ENCODE measurements at regions not wholly inside any gene's neighbourhood (a gene's known extent, or its start where the extent isn't known, plus 50 kb on each side); places are given as distances from the start of the nearest gene placed in this dataset.

DNA sequence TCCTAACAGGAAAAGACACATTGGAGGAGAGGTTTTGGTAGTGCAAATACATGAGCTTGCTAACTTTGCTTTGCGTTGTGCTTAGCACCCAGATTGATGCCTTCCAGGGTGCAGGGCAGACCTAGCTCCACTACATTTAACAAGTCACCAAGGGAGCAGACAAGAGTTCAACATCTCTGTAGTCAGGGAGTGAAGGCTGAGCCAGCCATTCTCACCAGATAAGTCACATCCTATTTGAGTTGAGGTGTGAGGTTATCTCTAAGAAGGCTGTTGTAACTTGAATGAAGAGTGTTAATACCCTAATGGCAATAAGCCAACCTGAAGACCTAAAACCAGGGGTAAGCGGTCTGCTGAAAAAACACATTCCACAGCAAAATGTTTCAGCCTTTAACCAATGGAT, 69.6 kb upstream of the DSEL start:
- no peak overlapping the region for H3K4me3 Mint-ChIP-seq (ENCODE audit: unreplicated experiment)
- H3K9me3 Mint-ChIP-seq (ENCODE audit: unreplicated experiment), result peaks cover 15% of the 10 kb centered on the region
- peaks cover 25% of the 10 kb centered on the region for H3K4me1 Mint-ChIP-seq (ENCODE audit: unreplicated experiment)
- no peak for DNase-seq (ENCODE audit: extremely low spot score, unreplicated experiment)
- H3K36me3 Mint-ChIP-seq (ENCODE audit: unreplicated experiment), result peaks cover 4% of the 10 kb centered on the region
- TF ChIP-seq, protein P1, sequence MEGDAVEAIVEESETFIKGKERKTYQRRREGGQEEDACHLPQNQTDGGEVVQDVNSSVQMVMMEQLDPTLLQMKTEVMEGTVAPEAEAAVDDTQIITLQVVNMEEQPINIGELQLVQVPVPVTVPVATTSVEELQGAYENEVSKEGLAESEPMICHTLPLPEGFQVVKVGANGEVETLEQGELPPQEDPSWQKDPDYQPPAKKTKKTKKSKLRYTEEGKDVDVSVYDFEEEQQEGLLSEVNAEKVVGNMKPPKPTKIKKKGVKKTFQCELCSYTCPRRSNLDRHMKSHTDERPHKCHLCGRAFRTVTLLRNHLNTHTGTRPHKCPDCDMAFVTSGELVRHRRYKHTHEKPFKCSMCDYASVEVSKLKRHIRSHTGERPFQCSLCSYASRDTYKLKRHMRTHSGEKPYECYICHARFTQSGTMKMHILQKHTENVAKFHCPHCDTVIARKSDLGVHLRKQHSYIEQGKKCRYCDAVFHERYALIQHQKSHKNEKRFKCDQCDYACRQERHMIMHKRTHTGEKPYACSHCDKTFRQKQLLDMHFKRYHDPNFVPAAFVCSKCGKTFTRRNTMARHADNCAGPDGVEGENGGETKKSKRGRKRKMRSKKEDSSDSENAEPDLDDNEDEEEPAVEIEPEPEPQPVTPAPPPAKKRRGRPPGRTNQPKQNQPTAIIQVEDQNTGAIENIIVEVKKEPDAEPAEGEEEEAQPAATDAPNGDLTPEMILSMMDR (IDR thresholded peaks at IDR 0.05), result no peak
- no peaks in the 10 kb centered on the region for H3K27me3 Mint-ChIP-seq (ENCODE audit: unreplicated experiment)
- H3K27ac Mint-ChIP-seq (ENCODE audit: unreplicated experiment), result no peak overlapping the region

DNA sequence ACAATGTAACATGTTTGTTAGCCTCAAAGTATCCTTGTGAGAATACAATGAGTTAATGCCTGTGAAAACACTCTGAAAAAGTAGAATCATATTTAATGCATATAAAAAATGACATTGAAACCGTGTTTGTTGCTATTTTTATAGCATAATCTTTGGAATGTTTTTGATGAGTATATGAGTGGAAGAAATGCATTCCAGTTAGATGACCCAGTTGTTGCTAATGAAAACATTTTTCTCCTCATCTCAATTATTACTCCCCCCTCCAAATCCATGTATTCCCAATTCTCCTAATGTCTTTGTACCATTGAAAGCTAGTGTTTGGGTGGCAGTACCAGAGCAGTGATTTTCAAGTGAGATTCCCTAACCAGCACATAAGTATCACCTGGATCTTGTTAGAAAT, 67.1 kb upstream of the DSEL start:
- Mint-ChIP-seq H3K4me1 (ENCODE audit: unreplicated experiment) (peaks cover 25% of the 10 kb centered on the region), H3K4me3 (ENCODE audit: unreplicated experiment) (no peak overlapping the region), H3K9me3 (ENCODE audit: unreplicated experiment) (peaks cover 18% of the 10 kb centered on the region), H3K27me3 (ENCODE audit: unreplicated experiment) (no peaks in the 10 kb centered on the region), H3K36me3 (ENCODE audit: unreplicated experiment) (peaks cover 4% of the 10 kb centered on the region), H3K27ac (ENCODE audit: unreplicated experiment) (peak overlapping the region; percentile 55)
- no peak for DNase-seq (ENCODE audit: extremely low spot score, unreplicated experiment)
- TF ChIP-seq, protein P1 (IDR thresholded peaks at IDR 0.05), result no peak

DNA sequence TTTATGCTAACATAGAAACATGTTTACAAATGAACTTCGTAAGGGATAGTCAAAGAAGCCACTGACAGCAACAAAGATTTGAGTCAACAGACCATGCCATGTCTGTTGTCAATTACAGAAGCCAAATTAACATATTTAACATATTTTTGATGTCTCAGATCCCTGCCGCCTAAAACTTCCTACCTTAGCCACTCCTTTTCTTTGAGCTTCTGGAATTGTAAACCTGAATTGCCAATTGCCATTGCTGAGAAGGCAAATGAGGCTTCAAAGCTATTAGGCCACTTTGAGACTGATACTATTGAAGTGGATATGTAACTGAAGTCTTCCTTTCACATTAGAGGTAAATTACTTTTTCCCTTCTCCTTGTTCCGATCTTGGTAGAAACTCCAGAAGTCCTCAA, 66.0 kb upstream of the DSEL start:
- Mint-ChIP-seq H3K36me3 (ENCODE audit: unreplicated experiment) (peaks cover 4% of the 10 kb centered on the region), H3K4me3 (ENCODE audit: unreplicated experiment) (no peak overlapping the region), H3K27ac (ENCODE audit: unreplicated experiment) (no peak overlapping the region), H3K27me3 (ENCODE audit: unreplicated experiment) (no peaks in the 10 kb centered on the region), H3K4me1 (ENCODE audit: unreplicated experiment) (peaks cover 26% of the 10 kb centered on the region), H3K9me3 (ENCODE audit: unreplicated experiment) (peaks cover 18% of the 10 kb centered on the region)
- TF ChIP-seq, protein P1 (IDR thresholded peaks at IDR 0.05), result no peak
- no peak for DNase-seq (ENCODE audit: extremely low spot score, unreplicated experiment)

DNA sequence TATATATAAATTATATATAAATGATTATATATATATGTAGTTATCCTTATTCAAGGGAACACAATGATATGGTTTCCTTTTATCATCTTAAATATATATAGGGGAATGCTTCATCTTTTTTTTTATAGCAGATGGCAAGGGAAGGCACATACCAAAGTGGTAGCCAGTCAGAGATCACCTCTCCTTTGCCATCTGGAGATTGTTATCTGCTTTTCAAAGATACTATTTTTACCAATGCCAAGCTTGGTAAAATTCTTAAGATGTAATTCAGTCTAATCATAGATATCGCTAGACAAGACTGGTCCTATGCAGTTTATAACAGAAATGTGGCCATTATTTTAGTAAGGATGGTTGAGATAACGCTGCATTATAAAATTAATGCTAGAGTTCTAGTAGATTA, 64.7 kb upstream of the DSEL start:
- DNase-seq (ENCODE audit: extremely low spot score, unreplicated experiment), result no peak
- H3K27me3 Mint-ChIP-seq (ENCODE audit: unreplicated experiment), result no peaks in the 10 kb centered on the region
- no peak overlapping the region for H3K4me3 Mint-ChIP-seq (ENCODE audit: unreplicated experiment)

DNA sequence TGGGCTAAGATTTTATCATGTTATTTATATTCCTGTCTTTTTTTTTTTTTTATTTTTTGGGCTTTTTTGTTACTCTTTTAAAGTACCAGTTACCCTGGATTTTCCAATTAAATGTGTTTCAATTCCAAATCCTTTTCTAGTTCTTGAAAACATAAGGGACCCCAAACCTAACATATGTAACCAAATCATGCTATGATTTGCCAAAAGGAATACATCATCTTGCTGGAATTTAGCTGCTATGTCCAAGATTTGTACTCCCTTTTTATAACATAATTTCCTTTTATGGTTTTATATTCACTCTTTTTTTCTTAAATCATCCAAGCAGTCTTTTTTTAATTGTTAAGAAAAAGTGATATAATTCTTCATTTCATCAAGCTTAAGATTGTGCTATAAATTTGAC, 60.9 kb upstream of the DSEL start:
- peaks cover 13% of the 10 kb centered on the region for H3K4me1 Mint-ChIP-seq (ENCODE audit: unreplicated experiment)
- no peaks in the 10 kb centered on the region for H3K36me3 Mint-ChIP-seq (ENCODE audit: unreplicated experiment)
- no peak overlapping the region for H3K4me3 Mint-ChIP-seq (ENCODE audit: unreplicated experiment)
- peaks cover 3% of the 10 kb centered on the region for H3K9me3 Mint-ChIP-seq (ENCODE audit: unreplicated experiment)
- TF ChIP-seq, protein P1 (IDR thresholded peaks at IDR 0.05), result no peak
- DNase-seq (ENCODE audit: extremely low spot score, unreplicated experiment), result no peak
- no peaks in the 10 kb centered on the region for H3K27me3 Mint-ChIP-seq (ENCODE audit: unreplicated experiment)
- H3K27ac Mint-ChIP-seq (ENCODE audit: unreplicated experiment), result no peak overlapping the region

More for the DNA sequence above, 64.7 kb upstream of the DSEL start:
- H3K4me1 Mint-ChIP-seq (ENCODE audit: unreplicated experiment), result peaks cover 33% of the 10 kb centered on the region
- peaks cover 18% of the 10 kb centered on the region for H3K9me3 Mint-ChIP-seq (ENCODE audit: unreplicated experiment)
- H3K36me3 Mint-ChIP-seq (ENCODE audit: unreplicated experiment), result peaks cover 4% of the 10 kb centered on the region
- H3K27ac Mint-ChIP-seq (ENCODE audit: unreplicated experiment), result no peak overlapping the region
- TF ChIP-seq, protein P1 (IDR thresholded peaks at IDR 0.05), result no peak
